Brain pericyte (primary cell): ENCODE measurements at regions not wholly inside any gene's neighbourhood (a gene's known extent, or its start where the extent isn't known, plus 50 kb on each side); places are given as distances from the start of the nearest gene placed in this dataset.
"Not testable (repeated sequence)": the region's sequence is repeated elsewhere in the genome, so short reads cannot be mapped to it uniquely, and the experiment has no call there.

Source experiments
- DNase-seq: peaks from one replicate; pipeline ENCODE4 v3.0.0-alpha.2; 2012; ENCODE audit warnings: low read depth, low spot score

GRCh38 chr7:81138870-81139269 lies 220.0 kb upstream of the SEMA3C start:
- DNase-seq = no peak

- no peak for DNase-seq
These were observed 216.5 kb upstream of the SEMA3C start for GRCh38 chr7:81135324-81135723.

GRCh38 chr7:81128011-81128410 lies 209.2 kb upstream of the SEMA3C start:
- DNase-seq = no peak

GRCh38 chr7:81120803-81121202 lies 202.0 kb upstream of the SEMA3C start:
- DNase-seq = no peak

- no peak for DNase-seq
These were observed 201.3 kb upstream of the SEMA3C start for GRCh38 chr7:81120111-81120510.

GRCh38 chr7:81114633-81115032 lies 195.8 kb upstream of the SEMA3C start:
- DNase-seq = no peak

GRCh38 chr7:81112731-81113130 lies 193.9 kb upstream of the SEMA3C start:
- no peak for DNase-seq

- no peak for DNase-seq
These were observed 193.1 kb upstream of the SEMA3C start for GRCh38 chr7:81111781-81112540.

- DNase-seq = peak; percentile 18
These were observed 192.5 kb upstream of the SEMA3C start for GRCh38 chr7:81111358-81111757.

- no peak for DNase-seq
These were observed 191.8 kb upstream of the SEMA3C start for GRCh38 chr7:81110673-81111072.

- no peak for DNase-seq
These were observed 179.4 kb upstream of the SEMA3C start for GRCh38 chr7:81098213-81098612.

- no peak for DNase-seq
These were observed 176.1 kb upstream of the SEMA3C start for GRCh38 chr7:81094952-81095351.

GRCh38 chr7:81081616-81082015 lies 162.8 kb upstream of the SEMA3C start:
- DNase-seq = no peak

- no peak for DNase-seq
These were observed 161.7 kb upstream of the SEMA3C start for GRCh38 chr7:81080553-81080952.

- no peak for DNase-seq
These were observed 160.9 kb upstream of the SEMA3C start for GRCh38 chr7:81079746-81080145.

GRCh38 chr7:81075150-81075549 lies 156.3 kb upstream of the SEMA3C start:
- no peak for DNase-seq

- DNase-seq = no peak
These were observed 155.6 kb upstream of the SEMA3C start for GRCh38 chr7:81074406-81074805.

GRCh38 chr7:81073931-81074251 lies 155.0 kb upstream of the SEMA3C start:
- DNase-seq = no peak

GRCh38 chr7:81070956-81071355 lies 152.1 kb upstream of the SEMA3C start:
- DNase-seq = no peak

GRCh38 chr7:81066797-81067196 lies 147.9 kb upstream of the SEMA3C start:
- DNase-seq = no peak

- no peak for DNase-seq
These were observed 145.6 kb upstream of the SEMA3C start for GRCh38 chr7:81064426-81064825.

- DNase-seq = no peak
These were observed 143.9 kb upstream of the SEMA3C start for GRCh38 chr7:81062755-81063154.

- not testable (repeated sequence) for DNase-seq
These were observed 138.6 kb upstream of the SEMA3C start for GRCh38 chr7:81057469-81057868.

GRCh38 chr7:81053623-81054022 lies 134.8 kb upstream of the SEMA3C start:
- no peak for DNase-seq
